HG03280 (cell line): ENCODE measurements at regions not wholly inside any gene's neighbourhood (a gene's known extent, or its start where the extent isn't known, plus 50 kb on each side); places are given as distances from the start of the nearest gene placed in this dataset.
"Not testable (repeated sequence)": the region's sequence is repeated elsewhere in the genome, so short reads cannot be mapped to it uniquely, and the experiment has no call there.

ENCODE experiments used
- ATAC-seq: cut with Tn5 transposase; IDR thresholded peaks from one replicate; pipeline ENCODE4 v1.9.1; 2021; ENCODE audit warnings: mild to moderate bottlenecking, moderate library complexity; ENCODE audit not compliant: unreplicated experiment

DNA sequence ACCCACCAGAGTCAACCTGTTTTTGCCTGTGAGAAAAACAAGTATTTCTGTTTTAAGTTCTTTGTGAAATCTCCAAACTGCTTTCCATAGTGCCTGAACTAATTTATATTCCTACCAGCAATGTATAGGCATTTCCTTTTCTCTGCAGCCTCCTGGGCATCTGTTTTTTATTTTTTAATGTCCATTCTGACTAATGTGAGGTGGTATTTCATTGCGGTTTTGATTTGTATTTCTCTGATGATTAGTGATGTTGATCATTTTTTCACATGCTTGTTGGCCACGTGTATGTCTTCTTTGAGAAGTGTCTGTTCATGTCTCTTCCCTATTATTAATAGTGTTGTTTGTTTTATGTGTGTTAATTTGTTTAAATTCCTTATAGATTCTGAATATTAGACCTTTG is 820.5 kb downstream of the MCTP2 start:
- ATAC-seq: no peak

- no peak for ATAC-seq
Measured at GRCh38 chr15:95059346-95059905, 828.1 kb downstream of the MCTP2 start.

- no peak for ATAC-seq
Measured at GRCh38 chr15:95068701-95069521, 837.5 kb downstream of the MCTP2 start.

GRCh38 chr15:95075792-95076677 is 844.7 kb downstream of the MCTP2 start:
- ATAC-seq: no peak

DNA sequence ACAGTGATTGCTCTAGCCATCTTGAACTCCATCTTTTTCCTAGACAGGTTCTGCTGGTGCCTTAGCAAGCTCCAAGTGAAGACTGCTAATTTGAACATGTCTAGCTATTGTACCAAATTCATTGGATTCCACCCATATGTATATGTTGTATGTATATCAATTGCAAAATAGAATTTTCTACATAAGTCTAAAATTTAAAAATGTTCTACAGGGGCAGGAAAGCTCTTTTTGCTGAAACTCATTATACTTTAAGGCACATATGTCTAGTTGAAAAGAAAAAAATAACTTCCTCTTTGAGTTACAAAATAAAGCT is 845.3 kb downstream of the MCTP2 start:
- no peak for ATAC-seq

DNA sequence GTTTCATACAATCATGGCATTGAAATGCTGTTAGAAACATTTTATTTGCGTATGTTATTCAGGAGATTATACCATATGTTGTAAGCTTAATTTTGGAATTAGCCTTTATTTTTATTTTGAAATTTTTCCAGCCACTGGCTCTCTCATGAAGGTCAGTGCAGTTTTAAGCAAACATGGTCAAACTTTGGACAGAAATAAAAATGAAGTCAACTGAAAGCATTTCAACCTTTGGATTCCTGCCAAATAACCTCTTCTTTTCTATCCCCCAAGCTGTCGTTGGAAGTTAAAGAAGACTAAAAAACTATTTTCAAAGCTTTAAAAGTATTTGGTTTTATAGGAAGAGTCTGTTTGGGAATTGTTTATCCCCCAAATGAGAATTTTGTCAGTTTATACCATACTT is 846.6 kb downstream of the MCTP2 start:
- no peak for ATAC-seq

GRCh38 chr15:95080228-95080627 is 848.9 kb downstream of the MCTP2 start:
- not testable (repeated sequence) for ATAC-seq

DNA sequence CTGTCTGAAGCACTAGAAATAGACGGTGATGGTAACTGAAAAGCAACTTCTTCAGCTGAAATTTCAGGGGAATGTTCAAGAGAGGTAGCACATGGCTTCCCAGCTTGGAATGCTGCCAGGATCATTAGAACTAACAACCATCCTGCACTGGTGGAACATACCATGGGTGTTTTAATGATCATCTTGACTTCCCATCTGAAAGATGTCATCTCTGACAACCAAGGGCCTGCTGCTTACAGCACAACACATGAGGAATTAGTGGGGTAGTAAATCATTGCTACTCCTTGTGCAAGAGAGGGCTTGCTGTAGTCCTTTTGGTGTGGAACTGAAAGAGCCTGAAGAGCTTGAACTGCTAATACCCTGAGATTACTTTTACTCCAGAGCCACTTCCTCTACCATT is 853.7 kb downstream of the MCTP2 start:
- no peak for ATAC-seq

GRCh38 chr15:95086531-95087252 is 855.3 kb downstream of the MCTP2 start:
- no peak for ATAC-seq

DNA sequence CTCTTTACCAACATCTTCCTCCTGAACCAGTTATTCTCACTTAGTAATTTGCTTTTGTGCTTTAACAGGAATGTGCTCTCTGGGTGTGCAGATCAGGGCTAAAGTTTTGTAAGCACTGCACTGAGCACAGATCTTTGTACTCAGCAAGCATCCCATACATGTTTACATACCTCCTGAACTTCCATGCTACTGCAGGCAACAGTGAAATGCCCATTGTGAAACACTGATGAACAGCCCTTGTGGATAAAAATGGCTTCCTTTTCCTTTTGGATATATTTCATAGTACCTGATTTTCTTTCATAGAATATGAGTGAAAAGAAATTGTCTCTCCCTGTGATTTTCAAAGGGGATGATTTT is 855.9 kb downstream of the MCTP2 start:
- no peak for ATAC-seq

GRCh38 chr15:95091444-95091843 is 860.1 kb downstream of the MCTP2 start:
- ATAC-seq: no peak

GRCh38 chr15:95095250-95095649 is 863.9 kb downstream of the MCTP2 start:
- ATAC-seq: no peak

- no peak for ATAC-seq
Measured at GRCh38 chr15:95096651-95097050, 865.3 kb downstream of the MCTP2 start.

DNA sequence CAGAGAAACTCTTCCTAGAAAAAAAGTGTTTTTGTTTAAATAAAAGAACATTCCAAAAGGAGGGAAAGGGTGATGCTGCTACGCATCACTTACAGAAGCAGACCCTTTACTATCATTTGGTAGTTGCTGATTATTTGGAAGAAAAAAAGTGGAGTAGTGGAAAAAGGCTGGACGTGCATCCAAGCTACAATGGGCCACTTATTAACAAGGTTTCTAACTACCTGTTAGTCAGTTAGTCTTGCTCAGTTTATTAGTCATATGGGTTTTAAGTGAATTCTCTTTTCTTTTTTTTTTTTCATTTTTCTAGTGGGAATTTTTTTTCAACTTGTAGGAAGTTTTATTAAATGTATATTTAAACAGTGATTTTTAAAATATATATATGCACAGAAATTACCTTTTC is 866.0 kb downstream of the MCTP2 start:
- ATAC-seq: no peak

GRCh38 chr15:95105229-95105628 is 873.9 kb downstream of the MCTP2 start:
- no peak for ATAC-seq

- ATAC-seq: no peak
Measured at GRCh38 chr15:95106801-95107200, 875.4 kb downstream of the MCTP2 start.

DNA sequence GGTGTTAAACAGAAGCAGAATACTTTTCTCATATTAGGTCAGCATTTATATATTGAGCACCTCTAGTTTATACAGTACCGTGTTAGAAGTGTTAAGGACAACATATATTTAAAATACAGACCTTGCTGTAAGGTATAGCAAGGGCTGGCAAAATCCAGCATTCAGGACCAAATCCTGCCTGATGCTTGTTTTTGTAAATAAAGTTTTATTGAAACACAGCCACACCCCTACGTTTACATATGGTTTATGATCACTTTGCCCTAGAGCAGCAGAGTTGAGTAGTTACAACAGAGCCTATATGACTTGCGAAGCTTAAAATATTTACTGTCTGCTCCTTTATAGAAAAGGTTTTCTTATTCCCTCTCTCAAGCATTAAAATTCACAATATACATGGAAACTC is 877.3 kb downstream of the MCTP2 start:
- ATAC-seq: no peak

GRCh38 chr15:95111969-95112368 is 880.6 kb downstream of the MCTP2 start:
- ATAC-seq: no peak

- no peak for ATAC-seq
Measured at GRCh38 chr15:95113041-95113440, 881.7 kb downstream of the MCTP2 start.

DNA sequence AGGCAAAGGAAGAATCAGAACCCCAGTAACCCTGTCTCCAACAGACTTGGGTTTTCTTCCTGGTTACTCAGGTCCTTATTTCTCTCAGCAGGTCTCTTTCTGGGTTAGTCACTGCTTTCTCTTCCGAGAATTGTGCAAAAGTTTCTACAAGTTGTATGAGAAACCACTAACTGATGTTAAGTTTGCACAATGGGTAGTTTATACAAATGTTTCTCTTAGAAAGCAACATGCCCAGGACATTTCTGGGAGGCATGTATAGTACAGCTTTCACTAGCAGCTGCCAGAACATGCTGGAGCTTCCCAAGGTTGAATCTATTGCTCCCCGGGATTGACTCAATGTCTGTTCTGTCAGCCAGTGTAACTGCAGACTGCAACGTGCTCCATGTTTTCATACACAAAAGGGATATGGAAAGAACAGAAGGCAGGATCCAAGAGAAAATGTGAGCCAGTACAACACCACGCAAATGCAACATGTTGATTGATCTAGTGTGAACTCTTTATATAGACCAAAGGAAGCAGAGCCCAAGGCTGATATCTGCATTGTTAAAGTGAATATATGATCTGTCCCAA is 887.8 kb downstream of the MCTP2 start:
- ATAC-seq: no peak

DNA sequence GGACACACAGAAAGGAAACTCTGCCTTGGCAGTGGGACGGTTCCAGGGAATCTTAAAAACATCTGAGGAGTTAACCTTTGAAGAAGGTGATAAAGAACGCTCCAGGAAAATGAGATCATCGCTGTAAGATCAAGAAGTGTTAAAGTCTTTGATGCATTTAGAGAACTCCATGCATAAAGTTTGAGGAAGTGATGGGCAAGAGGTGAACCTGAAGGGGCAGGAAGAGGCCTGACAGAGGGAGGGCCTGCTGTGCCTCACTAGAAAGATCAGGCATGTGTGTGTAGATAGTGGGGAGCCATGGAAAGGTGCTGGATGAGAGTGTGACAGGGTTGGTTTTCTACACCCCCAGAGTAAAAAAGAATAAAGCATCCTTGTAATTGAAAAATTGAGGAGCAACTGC is 889.2 kb downstream of the MCTP2 start:
- ATAC-seq: no peak
